ENCODE measurements at regions not wholly inside any gene's neighbourhood (a gene's known extent, or its start where the extent isn't known, plus 50 kb on each side); places are given as distances from the start of the nearest gene placed in this dataset.

GRCh38 chr3:72331076-72331475 lies 517.2 kb downstream of the SHQ1 start:
- TF ChIP-seq, protein P1, sequence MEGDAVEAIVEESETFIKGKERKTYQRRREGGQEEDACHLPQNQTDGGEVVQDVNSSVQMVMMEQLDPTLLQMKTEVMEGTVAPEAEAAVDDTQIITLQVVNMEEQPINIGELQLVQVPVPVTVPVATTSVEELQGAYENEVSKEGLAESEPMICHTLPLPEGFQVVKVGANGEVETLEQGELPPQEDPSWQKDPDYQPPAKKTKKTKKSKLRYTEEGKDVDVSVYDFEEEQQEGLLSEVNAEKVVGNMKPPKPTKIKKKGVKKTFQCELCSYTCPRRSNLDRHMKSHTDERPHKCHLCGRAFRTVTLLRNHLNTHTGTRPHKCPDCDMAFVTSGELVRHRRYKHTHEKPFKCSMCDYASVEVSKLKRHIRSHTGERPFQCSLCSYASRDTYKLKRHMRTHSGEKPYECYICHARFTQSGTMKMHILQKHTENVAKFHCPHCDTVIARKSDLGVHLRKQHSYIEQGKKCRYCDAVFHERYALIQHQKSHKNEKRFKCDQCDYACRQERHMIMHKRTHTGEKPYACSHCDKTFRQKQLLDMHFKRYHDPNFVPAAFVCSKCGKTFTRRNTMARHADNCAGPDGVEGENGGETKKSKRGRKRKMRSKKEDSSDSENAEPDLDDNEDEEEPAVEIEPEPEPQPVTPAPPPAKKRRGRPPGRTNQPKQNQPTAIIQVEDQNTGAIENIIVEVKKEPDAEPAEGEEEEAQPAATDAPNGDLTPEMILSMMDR (IDR thresholded peaks at IDR 0.05; ENCODE audit: insufficient read depth, low read length, poor library complexity, severe bottlenecking) = no peak
- no peak overlapping the region for H3K4me3 ChIP-seq (replicated peaks; ENCODE audit: low read depth, low read length)
- no peaks in the 10 kb centered on the region for H3K36me3 ChIP-seq (ENCODE audit: control insufficient read depth, insufficient read depth, low read length)
- no peaks in the 10 kb centered on the region; the same call in none of the 2 replicates for H3K27me3 ChIP-seq (replicated peaks; ENCODE audit: control insufficient read depth, insufficient read depth, low read length)
- no peak for DNase-seq (ENCODE audit: extremely low read depth, insufficient read length)

- TF ChIP-seq, protein P1 (IDR thresholded peaks at IDR 0.05; ENCODE audit: insufficient read depth, low read length, poor library complexity, severe bottlenecking) = no peak
- Histone ChIP-seq H3K27me3 (replicated peaks; ENCODE audit: control insufficient read depth, insufficient read depth, low read length) (no peaks in the 10 kb centered on the region; the same call in none of the 2 replicates), H3K36me3 (ENCODE audit: control insufficient read depth, insufficient read depth, low read length) (no peaks in the 10 kb centered on the region), H3K4me3 (replicated peaks; ENCODE audit: low read depth, low read length) (no peak overlapping the region)
- DNase-seq (ENCODE audit: extremely low read depth, insufficient read length) = no peak
Observed at GRCh38 chr3:72329354-72329753, 518.9 kb downstream of the SHQ1 start.

DNA sequence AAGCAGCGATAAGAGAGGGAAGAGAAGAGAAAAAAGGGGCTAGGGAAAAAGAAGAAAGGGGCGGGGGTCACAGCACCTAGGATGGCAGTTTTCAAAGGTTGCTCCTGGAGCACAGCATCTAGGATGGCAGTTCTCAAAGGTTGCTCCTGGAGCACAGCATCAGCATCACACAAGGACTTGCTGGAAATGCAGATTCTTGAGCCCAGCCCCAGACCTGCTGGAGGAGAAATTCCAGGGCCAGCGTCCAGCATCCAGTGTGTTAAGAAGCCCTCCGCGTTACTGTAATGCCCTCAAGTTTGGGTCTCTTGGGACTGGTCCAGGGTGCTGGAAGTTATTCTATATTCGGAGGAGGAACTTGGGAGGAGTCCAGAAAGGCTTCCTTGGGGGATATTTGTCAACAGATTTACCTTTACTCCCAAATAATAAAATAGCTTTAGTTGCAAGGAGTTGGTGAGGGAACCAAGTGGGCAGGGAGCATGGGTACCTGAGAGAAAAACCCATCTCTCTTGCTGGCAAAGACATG lies 519.4 kb downstream of the SHQ1 start:
- no peak for DNase-seq (ENCODE audit: extremely low read depth, insufficient read length)
- no peaks in the 10 kb centered on the region; the same call in none of the 2 replicates for H3K27me3 ChIP-seq (replicated peaks; ENCODE audit: control insufficient read depth, insufficient read depth, low read length)
- H3K4me3 ChIP-seq (replicated peaks; ENCODE audit: low read depth, low read length) = no peak overlapping the region
- TF ChIP-seq, protein P1 (IDR thresholded peaks at IDR 0.05; ENCODE audit: insufficient read depth, low read length, poor library complexity, severe bottlenecking) = no peak
- no peaks in the 10 kb centered on the region for H3K36me3 ChIP-seq (ENCODE audit: control insufficient read depth, insufficient read depth, low read length)

GRCh38 chr3:72327008-72327407 lies 521.2 kb downstream of the SHQ1 start:
- Histone ChIP-seq H3K27me3 (replicated peaks; ENCODE audit: control insufficient read depth, insufficient read depth, low read length) (no peaks in the 10 kb centered on the region; the same call in none of the 2 replicates), H3K36me3 (ENCODE audit: control insufficient read depth, insufficient read depth, low read length) (no peaks in the 10 kb centered on the region), H3K4me3 (replicated peaks; ENCODE audit: low read depth, low read length) (no peak overlapping the region)
- no peak for DNase-seq (ENCODE audit: extremely low read depth, insufficient read length)
- TF ChIP-seq, protein P1 (IDR thresholded peaks at IDR 0.05; ENCODE audit: insufficient read depth, low read length, poor library complexity, severe bottlenecking) = no peak

DNA sequence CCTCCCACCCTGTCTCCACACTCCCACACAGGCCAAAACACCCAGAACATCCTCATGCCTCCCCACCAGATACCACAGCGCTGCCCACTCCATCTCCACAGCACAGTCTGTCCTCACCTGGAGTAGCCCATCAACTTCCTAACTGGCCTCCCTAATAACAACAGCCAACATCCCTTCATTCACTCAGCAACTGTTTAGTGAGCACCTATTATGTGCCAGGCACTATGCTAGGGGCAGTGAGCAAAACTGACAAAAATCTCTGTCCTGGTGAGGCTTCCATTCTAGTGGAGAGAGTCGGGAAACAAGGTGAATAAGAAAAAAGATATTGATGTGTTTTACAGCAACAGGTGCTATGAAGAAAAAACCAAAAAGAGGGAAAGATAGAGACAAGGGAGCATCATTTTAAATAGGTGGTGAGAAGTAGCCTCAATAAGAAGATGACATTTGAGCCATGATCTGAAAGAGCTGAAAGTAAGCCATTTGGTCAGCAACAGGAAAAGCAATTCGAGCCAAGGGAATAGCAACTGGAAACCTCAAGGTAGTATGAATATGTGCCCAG lies 523.9 kb downstream of the SHQ1 start:
- TF ChIP-seq, protein P1 (IDR thresholded peaks at IDR 0.05; ENCODE audit: insufficient read depth, low read length, poor library complexity, severe bottlenecking) = no peak
- no peaks in the 10 kb centered on the region for H3K36me3 ChIP-seq (ENCODE audit: control insufficient read depth, insufficient read depth, low read length)
- H3K27me3 ChIP-seq (replicated peaks; ENCODE audit: control insufficient read depth, insufficient read depth, low read length) = no peaks in the 10 kb centered on the region
- H3K4me3 ChIP-seq (replicated peaks; ENCODE audit: low read depth, low read length) = no peak overlapping the region
- DNase-seq (ENCODE audit: extremely low read depth, insufficient read length) = no peak
